ENCODE measurements at regions not wholly inside any gene's neighbourhood (a gene's known extent, or its start where the extent isn't known, plus 50 kb on each side); places are given as distances from the start of the nearest gene placed in this dataset.

DNA sequence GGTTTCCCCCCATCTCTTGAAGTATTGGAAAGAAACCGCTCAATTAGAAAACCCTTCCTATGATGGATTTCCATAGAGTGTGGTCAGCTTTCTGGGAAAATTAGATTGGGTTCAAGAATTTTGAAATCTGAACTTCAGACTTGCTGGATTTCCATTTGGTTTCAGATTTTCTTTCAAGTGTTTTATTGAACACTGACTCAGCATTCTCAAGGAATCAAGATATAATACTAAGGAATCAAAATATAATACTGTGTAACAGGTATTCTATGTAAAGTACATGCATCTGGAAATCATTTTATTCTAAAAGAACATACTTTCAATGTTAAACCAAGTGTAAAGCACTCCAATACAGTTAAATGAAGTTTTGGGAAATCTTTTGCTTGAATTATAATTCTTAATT is 94.7 kb upstream of the CCN2 start (continued):
- TF ChIP-seq, protein P1, sequence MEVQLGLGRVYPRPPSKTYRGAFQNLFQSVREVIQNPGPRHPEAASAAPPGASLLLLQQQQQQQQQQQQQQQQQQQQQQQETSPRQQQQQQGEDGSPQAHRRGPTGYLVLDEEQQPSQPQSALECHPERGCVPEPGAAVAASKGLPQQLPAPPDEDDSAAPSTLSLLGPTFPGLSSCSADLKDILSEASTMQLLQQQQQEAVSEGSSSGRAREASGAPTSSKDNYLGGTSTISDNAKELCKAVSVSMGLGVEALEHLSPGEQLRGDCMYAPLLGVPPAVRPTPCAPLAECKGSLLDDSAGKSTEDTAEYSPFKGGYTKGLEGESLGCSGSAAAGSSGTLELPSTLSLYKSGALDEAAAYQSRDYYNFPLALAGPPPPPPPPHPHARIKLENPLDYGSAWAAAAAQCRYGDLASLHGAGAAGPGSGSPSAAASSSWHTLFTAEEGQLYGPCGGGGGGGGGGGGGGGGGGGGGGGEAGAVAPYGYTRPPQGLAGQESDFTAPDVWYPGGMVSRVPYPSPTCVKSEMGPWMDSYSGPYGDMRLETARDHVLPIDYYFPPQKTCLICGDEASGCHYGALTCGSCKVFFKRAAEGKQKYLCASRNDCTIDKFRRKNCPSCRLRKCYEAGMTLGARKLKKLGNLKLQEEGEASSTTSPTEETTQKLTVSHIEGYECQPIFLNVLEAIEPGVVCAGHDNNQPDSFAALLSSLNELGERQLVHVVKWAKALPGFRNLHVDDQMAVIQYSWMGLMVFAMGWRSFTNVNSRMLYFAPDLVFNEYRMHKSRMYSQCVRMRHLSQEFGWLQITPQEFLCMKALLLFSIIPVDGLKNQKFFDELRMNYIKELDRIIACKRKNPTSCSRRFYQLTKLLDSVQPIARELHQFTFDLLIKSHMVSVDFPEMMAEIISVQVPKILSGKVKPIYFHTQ (CRISPR knock-in tag; IDR thresholded peaks at IDR 0.05), result no peak
- no peak for TF ChIP-seq ZNF138 (CRISPR knock-in tag; conservative IDR thresholded peaks at IDR 0.05)
- TF ChIP-seq, protein P2, sequence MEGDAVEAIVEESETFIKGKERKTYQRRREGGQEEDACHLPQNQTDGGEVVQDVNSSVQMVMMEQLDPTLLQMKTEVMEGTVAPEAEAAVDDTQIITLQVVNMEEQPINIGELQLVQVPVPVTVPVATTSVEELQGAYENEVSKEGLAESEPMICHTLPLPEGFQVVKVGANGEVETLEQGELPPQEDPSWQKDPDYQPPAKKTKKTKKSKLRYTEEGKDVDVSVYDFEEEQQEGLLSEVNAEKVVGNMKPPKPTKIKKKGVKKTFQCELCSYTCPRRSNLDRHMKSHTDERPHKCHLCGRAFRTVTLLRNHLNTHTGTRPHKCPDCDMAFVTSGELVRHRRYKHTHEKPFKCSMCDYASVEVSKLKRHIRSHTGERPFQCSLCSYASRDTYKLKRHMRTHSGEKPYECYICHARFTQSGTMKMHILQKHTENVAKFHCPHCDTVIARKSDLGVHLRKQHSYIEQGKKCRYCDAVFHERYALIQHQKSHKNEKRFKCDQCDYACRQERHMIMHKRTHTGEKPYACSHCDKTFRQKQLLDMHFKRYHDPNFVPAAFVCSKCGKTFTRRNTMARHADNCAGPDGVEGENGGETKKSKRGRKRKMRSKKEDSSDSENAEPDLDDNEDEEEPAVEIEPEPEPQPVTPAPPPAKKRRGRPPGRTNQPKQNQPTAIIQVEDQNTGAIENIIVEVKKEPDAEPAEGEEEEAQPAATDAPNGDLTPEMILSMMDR (IDR thresholded peaks at IDR 0.05), result no peak
- TF ChIP-seq NR1H2 (CRISPR knock-in tag; IDR thresholded peaks at IDR 0.05), result no peak
- TF ChIP-seq CREB1 (CRISPR knock-in tag; IDR thresholded peaks at IDR 0.05), result no peak
- TF ChIP-seq PRRX2 (CRISPR knock-in tag; IDR thresholded peaks at IDR 0.05), result no peak
- no peak for TF ChIP-seq ESRRA (CRISPR knock-in tag; IDR thresholded peaks at IDR 0.05; ENCODE audit: borderline replicate concordance)

DNA sequence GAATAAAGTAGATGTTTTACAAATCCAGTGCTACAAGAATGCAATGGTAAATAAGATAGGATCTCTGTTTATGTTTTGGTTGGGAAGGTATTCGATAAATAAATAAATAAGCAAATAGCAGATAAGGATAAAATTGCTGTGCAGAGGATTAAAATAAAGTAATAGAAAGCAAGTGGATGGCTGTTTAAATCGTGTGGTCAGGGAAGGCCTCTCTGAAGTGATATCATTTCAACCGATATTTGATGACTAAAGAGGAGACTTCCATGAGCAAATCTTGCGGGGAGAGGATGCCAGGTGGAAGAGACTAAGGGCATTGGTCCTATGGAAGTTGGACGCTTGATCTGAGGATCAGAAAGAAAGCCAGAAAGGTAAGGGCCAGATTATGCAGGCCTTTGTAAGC is 92.0 kb upstream of the CCN2 start:
- H3K4me3 Mint-ChIP-seq, result no peak overlapping the region
- no peak for DNase-seq (ENCODE audit: low spot score)
- H3K9me3 Mint-ChIP-seq, result peaks cover 8% of the 10 kb centered on the region
- no peaks in the 10 kb centered on the region for H3K4me1 Mint-ChIP-seq
- ATAC-seq, result no peak
- POLR2A ChIA-PET, result no interaction called here
- H3K27me3 Mint-ChIP-seq (ENCODE audit: low read depth), result no peaks in the 10 kb centered on the region
- TF ChIP-seq ZNF423 (CRISPR knock-in tag; IDR thresholded peaks at IDR 0.05), result no peak
- TF ChIP-seq ZNF396 (CRISPR knock-in tag; IDR thresholded peaks at IDR 0.05; ENCODE audit: borderline replicate concordance), result no peak
- TF ChIP-seq NR1H2 (CRISPR knock-in tag; IDR thresholded peaks at IDR 0.05), result no peak
- TF ChIP-seq NFYB (CRISPR knock-in tag; conservative IDR thresholded peaks at IDR 0.05; ENCODE audit: low read depth), result no peak
- no peak for TF ChIP-seq GABPB1 (CRISPR knock-in tag; IDR thresholded peaks at IDR 0.05)
- TF ChIP-seq ATF1 (CRISPR knock-in tag; IDR thresholded peaks at IDR 0.05), result no peak
- TF ChIP-seq USF2 (CRISPR knock-in tag; IDR thresholded peaks at IDR 0.05), result no peak
- H3K36me3 Mint-ChIP-seq, result peaks cover 2% of the 10 kb centered on the region
- CTCF ChIA-PET, result no interaction called here
- no peak overlapping the region for H3K27ac Mint-ChIP-seq

- Mint-ChIP-seq H3K4me1 (peaks cover 2% of the 10 kb centered on the region; the same call in 1 of the 2 replicates), H3K27ac (no peak overlapping the region), H3K4me3 (no peak overlapping the region), H3K27me3 (ENCODE audit: low read depth) (no peaks in the 10 kb centered on the region), H3K36me3 (no peaks in the 10 kb centered on the region), H3K9me3 (peaks cover 6% of the 10 kb centered on the region)
- ATAC-seq (no peak), DNase-seq (ENCODE audit: low spot score) (no peak)
- ChIA-PET CTCF (no interaction called here), POLR2A (interaction anchor here (0.6 kb wide), 1 partner anchor 222 kb away, joined by 5 read pairs; no protein-coding TSS in a partner anchor)
- TF ChIP-seq CREM (CRISPR knock-in tag; IDR thresholded peaks at IDR 0.05), result no peak
- TF ChIP-seq ATF3 (CRISPR knock-in tag; conservative IDR thresholded peaks at IDR 0.05), result no peak
- no peak for TF ChIP-seq JAZF1 (CRISPR knock-in tag; IDR thresholded peaks at IDR 0.05)
- no peak for TF ChIP-seq ETV6 (CRISPR knock-in tag; IDR thresholded peaks at IDR 0.05)
- TF ChIP-seq GTF2I (CRISPR knock-in tag; conservative IDR thresholded peaks at IDR 0.05), result no peak
- TF ChIP-seq, protein P3, sequence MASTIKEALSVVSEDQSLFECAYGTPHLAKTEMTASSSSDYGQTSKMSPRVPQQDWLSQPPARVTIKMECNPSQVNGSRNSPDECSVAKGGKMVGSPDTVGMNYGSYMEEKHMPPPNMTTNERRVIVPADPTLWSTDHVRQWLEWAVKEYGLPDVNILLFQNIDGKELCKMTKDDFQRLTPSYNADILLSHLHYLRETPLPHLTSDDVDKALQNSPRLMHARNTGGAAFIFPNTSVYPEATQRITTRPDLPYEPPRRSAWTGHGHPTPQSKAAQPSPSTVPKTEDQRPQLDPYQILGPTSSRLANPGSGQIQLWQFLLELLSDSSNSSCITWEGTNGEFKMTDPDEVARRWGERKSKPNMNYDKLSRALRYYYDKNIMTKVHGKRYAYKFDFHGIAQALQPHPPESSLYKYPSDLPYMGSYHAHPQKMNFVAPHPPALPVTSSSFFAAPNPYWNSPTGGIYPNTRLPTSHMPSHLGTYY (CRISPR knock-in tag; IDR thresholded peaks at IDR 0.05), result no peak
- TF ChIP-seq, protein P1 (CRISPR knock-in tag; IDR thresholded peaks at IDR 0.05), result no peak
- TF ChIP-seq ZNF416 (CRISPR knock-in tag; IDR thresholded peaks at IDR 0.05), result no peak
- no peak for TF ChIP-seq ZNF121 (CRISPR knock-in tag; IDR thresholded peaks at IDR 0.05)
- TF ChIP-seq ATF6 (CRISPR knock-in tag; IDR thresholded peaks at IDR 0.05), result no peak
- TF ChIP-seq NFYB (CRISPR knock-in tag; conservative IDR thresholded peaks at IDR 0.05; ENCODE audit: low read depth), result no peak
Observed at GRCh38 chr6:132041706-132042105, 90.5 kb upstream of the CCN2 start.
